ENCODE measurements at regions not wholly inside any gene's neighbourhood (a gene's known extent, or its start where the extent isn't known, plus 50 kb on each side); places are given as distances from the start of the nearest gene placed in this dataset.

DNA sequence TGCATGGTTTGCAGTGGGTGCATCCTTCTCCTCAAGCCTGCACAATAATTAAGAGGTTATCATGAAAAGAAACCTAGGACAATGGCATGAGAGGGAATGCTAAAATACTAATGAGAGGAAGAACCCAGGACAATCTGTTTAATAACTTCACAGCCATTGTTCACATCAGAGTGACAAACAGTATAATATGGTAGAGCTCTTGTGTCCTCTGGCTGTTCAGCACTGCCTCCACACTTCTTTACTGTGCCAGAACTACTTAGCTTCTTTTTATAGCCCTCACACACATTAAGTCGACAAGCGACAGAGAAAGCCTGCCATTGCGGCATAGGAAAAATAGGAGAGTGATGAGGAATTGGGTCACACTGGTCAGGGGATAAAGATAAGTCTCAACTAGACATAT lies 65.0 kb upstream of the MEIS2 start:
- peak; percentile 83 for DNase-seq

DNA sequence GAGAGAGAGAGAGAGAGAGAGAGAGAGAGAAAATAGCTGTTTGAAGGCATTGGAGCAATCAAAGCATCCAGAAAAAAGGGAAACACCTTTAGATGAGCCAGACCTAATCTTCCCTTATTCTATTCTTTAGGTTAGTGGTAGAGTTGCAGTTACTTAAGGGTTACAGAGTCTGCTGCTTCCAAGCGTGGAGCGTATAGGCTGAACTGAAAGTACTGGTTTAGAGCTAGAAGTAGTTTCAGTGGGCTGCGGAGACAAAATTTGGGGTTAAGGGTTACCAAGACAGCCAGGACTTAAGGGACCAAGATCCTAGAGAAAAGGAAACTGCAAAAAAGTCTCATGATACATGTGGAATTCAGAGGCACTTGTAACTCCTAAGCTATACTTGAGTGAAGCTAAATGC lies 66.1 kb upstream of the MEIS2 start:
- DNase-seq: no peak

DNA sequence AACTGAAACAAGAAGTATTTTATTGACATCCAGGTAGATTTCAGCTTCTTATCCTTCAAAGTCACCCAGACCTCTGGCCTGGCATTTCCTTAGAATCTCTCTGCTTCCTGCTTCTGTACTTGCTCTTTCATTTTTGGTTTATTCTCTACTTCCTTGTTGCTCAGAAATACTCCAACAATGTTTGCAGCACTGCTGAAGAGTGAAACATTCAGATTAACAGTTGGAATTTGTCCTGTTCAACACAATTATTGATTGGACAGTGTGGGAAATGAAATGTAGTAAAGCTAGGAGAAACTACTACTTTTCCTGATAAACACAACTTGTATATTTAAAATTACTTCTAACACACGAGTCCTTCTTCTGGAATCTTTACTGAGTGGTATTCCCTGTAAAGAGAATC lies 81.0 kb upstream of the MEIS2 start:
- no peak for DNase-seq

DNA sequence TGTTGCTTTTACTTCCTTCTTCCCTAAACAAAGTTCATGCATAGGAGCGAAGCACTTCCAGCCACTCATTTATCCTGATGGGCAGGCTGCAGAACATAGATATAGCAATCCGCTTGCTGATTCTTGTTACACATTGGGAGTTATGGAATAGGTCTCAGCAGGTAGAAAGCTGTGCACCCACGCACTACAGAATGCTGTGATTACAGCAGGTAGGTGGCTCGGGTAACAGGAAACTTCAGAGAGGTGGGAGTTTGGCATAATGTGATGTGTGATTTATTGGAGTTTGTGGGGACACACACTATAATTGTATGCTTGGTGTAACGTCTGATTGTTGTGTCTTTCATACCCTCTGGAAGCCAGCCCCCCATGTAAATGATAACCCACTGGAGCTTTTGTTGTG lies 99.2 kb upstream of the MEIS2 start:
- no peak for DNase-seq

DNA sequence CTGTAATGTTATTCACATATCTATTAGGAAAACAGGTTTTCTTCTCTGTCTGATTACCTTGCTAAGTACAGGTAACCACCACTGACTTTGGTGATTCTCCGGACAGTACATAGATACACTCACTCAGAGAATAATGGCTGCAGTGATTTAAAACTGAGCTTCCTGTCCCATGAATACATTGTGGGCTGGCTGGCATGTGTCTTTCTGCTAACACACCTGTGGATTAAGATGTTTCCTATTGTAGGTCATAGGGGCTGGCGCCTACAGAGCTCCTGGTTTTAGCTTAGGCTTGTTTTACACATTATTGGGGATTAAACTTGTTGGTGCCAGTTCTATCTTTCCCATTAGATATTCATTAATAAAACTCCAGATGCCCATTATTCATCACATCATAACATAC lies 102.7 kb upstream of the MEIS2 start:
- no peak for DNase-seq

DNA sequence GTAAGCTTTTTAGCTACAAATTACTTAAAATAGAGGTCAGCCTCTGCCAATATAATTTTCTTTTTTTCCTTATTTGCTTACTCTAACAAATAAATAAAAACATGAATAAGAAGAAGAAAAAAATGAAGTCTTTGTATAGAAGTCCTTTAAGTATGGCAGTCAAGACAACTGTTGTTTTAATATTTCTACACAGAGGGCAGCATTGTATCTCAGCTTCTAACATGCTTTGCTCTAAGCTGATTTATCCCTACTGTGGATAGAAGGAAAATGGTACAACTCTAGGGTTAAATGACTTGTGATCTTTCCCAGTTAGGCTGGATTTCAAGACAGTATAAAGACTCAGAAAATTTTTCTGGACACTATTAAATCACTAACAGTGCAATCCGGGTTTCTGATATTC lies 104.3 kb upstream of the MEIS2 start:
- DNase-seq: no peak

DNA sequence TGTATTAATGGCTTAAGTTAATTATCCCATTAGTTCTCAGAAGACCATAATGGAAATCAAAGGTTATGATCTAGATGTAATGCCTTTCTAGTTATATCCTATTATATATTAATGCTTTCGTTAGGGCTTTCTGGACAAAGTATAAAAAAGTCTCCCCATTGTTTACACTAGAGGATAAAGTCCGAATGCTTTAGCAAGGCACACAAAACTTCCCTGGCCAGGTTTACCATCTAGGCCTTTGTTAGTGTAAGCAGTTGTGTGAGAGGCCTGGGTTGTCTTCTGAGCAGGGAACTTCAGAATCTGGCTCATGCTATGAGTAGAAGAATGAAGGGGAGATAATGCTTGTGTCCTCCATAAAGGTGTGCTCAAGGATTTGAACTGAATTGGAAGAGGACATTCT lies 106.3 kb upstream of the MEIS2 start:
- no peak for DNase-seq

DNA sequence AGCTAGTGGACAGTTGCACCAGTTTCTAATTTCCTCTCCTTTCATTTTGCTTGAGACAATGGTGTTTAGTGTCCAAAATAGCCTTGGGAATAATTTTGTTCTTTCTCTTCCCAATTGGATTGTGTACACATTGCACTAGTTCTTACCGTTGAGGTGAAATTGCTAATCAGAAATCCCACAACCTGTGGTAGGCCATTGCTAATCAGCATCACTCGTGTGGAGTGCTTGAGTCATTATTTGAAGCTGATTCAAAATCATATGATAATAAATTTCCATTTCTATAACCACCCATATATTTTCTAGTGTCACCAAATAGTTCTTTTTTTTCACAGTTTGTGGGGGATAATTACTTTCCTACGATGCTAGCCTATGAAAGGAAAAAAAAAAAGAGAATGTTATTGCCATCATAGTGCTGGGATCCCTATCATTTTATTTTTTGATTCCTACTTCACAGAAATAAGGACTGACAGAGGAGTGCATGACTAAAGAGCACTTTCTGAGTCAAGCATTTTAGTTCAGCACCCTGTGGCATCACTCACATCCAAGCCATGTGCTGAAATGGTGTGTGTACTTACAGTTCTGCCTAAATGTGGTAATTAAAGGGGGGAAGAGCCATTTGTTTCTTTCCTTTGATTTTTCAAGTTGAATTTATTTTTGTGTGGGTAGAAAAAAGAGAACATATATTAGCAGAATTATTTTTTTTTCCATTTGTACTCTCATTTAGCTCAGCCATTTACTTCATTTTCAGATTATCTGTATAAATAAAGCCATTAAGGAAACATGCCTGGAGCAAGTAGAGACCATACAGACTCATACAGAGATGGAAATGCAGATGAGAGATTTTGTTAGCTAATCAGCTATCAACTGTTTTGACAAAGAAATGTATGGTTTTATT lies 108.0 kb upstream of the MEIS2 start:
- no peak for DNase-seq

DNA sequence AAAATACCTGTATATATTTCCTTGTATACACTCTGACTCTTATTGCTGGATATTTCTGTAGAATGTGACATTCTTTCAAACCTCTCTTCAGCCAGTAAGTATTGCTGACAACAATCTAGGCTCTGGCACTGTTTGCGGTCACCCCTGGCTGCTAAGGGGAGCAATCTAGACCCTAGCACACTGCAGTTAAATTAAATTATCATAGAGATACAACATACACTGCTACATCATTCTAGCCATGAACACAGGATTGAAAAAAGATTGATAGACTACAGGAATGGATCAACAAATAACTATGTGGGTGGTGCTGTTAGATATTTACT lies 108.7 kb upstream of the MEIS2 start:
- no peak for DNase-seq

DNA sequence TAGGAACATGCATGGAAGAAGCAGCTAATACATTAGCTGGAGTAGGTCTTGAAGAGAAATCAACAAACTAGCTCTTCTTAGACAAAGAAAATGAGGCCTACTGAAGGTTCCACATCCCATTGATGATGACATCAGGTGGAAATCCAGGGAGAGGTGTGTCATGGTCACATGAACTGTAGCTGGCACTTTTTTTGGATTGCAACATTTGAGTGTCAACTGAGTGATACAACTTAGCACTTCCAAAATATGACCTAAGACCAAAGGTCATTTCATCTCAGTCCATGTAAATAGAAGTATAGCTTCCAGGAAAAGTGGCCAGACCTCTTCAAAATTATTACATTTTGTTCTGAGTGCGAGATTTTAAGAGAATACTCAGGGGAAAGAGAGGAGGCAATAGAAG lies 117.2 kb upstream of the MEIS2 start:
- DNase-seq: no peak

DNA sequence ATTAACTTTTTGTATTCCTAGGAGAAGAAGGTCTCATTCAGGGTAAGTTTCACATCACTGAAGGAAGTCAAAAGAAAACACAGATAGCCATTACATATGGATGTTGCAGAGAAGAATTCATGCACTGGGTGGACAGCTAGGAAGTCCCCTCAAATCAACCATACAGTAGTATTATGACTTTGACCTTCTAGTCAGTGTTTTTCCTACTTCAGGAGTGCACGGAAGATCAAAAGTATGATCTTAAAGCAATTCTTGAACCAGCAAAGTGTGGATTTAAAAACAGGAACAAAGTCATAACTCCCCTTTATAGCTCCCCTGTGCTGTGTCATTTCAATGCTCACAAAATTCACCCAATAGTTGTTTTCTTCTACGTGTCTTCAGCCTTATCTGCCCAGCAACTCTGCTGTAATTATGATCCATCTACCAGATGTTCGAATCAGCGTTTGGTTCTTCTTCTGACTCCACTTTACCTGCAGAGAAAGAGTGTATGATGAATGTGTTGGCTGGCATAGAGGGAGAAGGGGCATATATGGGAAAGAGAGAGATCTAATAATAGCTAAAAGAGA lies 118.1 kb upstream of the MEIS2 start:
- DNase-seq: no peak

DNA sequence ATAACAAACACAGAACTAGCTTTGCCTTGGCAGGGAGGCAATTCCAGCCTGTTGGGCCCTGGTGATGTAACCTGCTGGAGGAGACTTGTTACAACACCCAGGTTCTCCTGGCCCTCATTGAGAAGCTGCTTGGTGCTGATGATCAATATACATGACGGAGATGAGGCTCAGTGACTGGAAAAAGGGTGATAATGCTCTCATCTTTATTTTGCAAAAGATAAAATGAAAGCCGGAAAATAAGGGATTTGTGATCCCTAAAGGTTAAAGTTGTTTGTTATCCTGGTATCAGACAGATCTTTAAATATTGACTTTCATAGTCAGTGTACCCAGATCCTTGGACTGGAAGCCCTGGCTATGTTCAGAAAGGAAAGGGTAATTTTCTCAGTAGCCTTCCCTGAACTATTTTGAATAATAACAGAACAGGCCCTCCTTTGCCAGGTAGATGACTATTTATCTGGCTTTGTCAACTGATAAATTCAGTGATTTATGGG lies 118.9 kb upstream of the MEIS2 start:
- no peak for DNase-seq

DNA sequence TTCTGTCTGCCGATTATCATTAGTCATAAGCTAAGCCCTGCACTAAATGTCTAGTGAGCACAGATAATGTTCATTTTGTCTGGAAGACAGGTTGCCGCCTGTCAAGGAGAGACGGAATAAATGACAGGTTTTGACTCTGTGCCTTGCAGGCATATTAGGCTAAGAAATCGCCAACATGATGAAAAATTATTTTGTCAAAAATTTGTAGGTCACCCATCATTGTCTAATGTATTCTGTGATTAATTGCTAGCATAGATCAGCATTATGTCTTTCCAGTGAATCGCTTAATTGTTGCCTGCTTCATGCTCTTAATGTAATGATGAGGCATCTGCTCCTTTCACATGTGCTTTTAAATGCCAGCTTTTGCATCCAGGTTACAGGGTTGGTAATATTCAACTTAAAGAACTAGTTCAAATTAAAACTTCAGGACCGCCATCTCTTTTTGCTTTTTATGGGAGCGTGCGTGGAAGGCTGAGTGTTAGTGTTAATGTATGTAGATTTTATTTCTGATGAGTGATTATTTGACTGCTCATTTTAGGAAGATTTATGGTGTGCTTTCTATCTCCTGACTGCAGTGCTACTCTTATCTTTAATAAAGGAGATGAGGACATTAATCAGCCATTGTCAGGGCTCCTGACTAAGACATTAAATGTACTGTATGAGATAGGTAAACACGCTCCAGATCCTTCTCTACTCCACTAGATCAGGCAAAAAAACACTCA lies 120.8 kb upstream of the MEIS2 start:
- DNase-seq: peak; percentile 16

DNA sequence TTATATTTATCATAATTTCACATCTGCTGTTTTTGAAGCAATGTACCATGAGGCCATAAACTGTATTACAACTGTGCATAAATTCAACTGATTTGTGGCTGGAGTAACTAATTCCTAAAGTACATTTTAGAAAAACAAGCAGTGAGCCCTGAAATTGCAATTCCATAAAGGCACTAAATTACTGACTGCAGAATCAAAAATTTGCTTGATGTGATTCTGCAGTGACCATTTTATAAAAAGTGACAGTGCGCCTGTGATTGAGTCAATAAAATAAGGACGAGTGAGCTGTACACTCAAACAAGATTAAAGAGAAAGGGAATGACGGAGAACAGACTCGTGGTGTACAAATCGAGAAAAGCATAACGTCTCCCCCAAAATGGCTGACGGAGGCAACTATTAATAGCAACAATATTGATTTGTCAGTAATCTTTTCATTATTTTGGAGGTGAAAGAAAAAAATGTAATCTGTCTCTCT lies 121.4 kb upstream of the MEIS2 start:
- peak; percentile 10 for DNase-seq

DNA sequence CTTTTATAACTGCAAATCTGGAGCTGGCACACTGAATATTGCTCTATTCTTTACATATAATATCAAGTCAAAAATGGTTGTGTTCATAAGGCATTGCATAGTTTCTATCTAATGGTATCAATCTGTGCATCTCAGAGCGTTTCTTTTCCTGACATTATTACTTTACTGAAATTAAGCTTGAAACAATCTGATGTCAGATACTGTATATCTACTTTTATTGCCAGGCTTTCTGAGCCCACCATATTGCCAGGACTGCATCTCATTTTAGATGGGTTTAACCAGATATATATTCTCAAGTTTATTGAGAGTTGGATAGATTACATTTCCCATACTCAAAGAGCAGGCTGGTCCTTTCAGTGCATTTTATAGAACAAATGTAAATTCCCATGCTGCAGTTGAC lies 122.7 kb upstream of the MEIS2 start:
- no peak for DNase-seq

DNA sequence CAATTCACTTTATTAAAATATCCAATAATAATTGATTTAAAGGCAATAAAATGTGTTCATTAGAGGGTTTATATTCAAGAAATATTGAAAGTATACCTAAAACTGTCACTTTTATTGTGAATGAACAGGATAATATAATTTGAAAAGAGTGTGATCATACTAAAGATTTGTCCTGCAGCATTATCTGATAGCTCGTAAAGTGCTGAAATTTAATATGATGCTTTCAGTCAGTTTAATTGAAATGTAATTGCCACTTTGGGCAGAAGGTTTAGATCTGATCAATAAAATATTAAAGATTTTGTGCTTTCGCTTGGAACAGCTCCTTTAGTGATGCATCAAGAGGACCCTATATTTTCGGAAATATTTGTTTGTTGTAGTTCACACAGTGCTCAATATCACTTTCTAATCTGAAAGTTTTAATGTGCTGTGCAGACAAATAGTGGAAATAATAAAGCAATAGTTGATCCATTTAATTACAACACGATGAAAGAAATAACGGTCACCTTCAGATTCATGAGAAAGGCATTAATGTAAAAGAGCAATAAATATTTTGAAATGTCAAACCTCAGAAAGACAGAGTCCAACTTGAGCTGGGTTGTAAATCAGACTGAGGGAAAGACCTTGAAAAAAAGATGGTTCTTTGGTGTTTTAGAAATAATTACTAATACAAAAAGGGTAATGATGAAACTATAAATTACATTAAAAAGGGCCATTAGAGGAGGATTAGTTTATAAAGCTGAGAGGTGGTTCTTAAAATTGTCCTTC lies 129.7 kb upstream of the MEIS2 start:
- no peak for DNase-seq

DNA sequence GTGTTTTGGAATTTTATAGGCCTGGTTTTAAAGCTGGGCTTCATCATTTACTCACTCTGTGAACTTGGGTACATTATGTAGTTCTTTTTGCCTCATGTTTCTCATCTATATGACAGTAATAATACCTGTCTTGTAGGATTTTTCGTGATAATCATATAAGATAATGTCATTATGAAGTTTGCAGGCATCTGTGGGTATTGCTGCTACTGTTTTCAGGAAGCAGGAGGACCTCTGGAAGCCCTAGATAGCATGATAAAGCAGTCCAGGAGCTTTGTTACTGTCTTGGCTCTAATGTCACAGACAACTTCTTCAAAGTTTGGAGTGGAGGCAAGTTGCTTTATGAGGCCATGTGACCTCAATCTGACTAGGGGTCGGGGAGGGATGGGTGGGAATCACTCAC lies 145.0 kb upstream of the MEIS2 start:
- no peak for DNase-seq

DNA sequence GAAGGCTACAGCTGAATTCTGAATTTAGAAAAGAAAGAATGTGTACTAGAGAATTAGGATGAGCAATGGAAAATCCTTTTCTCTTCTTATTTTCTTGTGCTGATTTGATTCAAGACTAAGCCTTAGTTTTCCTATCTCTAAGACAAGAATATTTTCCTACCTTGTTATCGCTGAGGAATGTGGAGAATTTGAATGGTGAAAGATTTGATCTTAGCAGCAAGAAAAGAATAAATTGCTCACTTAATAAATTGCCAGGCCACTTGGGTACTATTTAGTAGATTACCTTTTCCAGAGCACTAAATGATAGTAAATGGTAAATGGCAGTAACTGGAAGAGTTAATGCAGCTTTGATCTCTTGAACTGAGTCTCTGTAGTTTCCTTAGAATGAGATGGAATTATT lies 145.7 kb upstream of the MEIS2 start:
- DNase-seq: no peak

DNA sequence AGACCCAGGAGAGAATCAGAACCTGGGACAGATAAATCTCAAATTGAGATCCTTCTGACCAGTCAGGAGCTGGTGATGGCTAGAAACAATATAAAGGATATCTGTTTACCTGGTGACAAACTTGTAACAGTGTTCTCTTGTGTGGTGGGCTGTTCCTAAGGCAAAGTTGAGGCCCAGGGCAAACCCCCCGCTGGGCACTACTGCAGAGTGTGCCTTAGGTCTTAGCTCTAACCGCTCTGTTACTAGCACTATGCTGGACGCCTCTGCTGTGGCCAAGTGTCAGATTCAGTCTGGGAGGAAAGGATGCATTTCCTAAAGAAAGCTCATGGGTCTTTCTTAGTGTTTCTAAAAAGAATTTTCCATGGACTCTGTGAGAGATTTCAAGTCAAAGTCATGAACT lies 146.5 kb upstream of the MEIS2 start:
- DNase-seq: no peak

DNA sequence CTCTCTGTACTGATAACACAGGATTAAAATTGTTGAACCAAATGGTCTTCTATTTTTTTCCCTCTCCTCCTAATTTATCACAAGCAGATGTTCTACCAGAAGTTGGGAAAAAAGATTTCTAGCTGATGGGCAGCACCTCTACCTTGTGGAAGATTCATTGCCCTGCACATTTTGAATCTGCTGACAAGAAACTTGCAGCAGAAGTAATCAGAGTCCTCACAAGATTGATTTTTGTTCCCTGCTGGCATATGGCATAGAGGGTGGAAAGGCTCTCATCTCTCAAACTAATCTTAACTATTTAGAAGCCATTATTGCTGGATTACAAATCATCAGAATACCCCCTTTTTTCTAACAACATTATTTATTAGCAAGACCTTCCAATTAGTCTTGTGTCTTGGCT lies 148.9 kb upstream of the MEIS2 start:
- DNase-seq: no peak

DNA sequence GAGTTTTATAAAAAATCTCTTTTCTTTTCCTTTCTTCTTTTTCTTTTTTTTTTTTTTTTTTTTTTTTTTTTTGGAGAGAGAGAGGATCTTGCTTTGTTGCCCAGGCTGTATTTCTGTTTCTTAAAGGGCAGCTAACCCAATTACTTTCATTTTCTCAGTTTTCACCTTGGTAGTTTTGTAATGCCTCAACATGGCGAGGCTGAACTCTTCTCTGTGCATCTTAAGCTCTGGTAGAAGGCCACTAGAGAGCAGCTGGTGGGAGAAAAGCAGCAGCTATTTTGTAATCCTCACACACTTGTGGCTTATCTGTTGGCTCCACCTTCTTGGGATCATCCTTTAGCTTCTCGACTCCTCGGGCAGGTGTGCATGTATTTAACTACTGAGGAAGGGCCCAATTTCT lies 152.2 kb upstream of the MEIS2 start:
- no peak for DNase-seq

DNA sequence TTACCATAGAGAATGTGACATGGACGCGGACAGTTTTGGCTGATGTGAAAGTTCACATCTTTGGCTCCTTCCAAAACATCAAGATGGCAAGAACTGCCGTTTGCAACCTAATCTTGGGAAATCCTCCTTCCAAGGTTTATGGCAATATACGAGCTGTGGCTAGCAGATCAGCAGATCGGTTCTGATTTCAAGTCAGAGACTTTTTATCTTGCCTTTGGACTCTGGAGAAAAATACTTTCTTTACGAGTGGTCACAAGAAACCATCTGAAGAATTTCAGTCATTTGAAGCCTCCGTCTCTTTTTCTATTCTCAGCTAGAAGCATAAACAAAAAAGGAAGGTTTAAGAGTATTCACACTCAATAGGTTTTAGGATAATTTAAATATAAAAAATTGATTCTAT lies 153.5 kb upstream of the MEIS2 start:
- DNase-seq: no peak

DNA sequence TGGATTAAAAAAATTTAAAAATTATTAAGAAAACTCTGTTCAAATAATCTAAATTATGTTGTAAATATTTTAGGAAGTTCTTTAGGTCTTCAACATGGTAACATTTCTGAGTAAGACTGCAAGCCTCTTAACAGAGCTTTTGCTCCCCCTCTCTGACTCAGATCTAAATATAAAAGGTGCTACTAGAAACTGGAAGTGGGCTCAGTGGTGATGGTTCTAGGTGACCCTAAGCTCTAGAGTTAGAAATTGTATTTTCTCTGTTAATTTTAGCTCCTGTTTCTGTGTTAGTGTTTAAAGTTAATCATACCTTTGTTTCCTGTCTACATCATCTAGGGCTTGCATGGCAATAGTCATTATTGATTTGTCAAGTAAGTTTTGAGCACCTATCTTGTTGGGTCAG lies 159.9 kb upstream of the MEIS2 start:
- DNase-seq: no peak

All from eye (tissue), 1 donor.